H7 (cell line): ENCODE measurements at regions not wholly inside any gene's neighbourhood (a gene's known extent, or its start where the extent isn't known, plus 50 kb on each side); places are given as distances from the start of the nearest gene placed in this dataset.
"Not testable (repeated sequence)": the region's sequence is repeated elsewhere in the genome, so short reads cannot be mapped to it uniquely, and the experiment has no call there.

Source experiments
- DNase-seq: peaks from one replicate; pipeline ENCODE4 v3.0.0; 2012
- H3K27me3 ChIP-seq: 2 replicates; pipeline ENCODE4 v1.6.0; 2011; ENCODE audit warnings: mild to moderate bottlenecking, low read length; ENCODE audit not compliant: control insufficient read depth, insufficient read depth
- H3K36me3 ChIP-seq: replicated peaks from 2 replicates; pipeline ENCODE4 v1.5.1; 2011; ENCODE audit warnings: low read length; ENCODE audit not compliant: control insufficient read depth, insufficient read depth
- H3K4me3 ChIP-seq: 2 replicates; pipeline ENCODE4 v1.5.1; 2011; ENCODE audit warnings: low read depth, mild to moderate bottlenecking, control low read depth, low read length, moderate library complexity; ENCODE audit not compliant: insufficient read depth

DNA sequence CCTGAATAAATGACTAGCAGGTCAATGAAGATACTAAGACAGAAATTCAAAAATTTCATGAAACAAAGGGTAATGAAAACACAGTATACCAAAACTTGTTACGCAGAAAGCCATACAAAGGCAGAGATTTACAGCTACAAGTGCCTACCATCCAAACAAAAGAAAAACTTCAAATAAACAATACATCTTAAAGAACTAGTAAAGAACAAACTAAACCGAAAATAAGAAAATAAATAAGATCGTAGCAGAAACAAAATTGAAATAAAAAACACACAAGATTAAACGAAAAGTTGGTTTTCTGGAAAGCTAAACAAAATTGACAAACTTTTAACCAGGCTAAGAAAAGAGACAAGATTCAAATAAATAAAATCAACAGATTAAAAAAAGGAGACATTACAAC lies 51.5 kb downstream of the VPREB1 start:
- H3K36me3 ChIP-seq, DNase-seq, H3K27me3 ChIP-seq, H3K4me3 ChIP-seq: not testable (repeated sequence)

- not testable (repeated sequence) for H3K27me3 ChIP-seq, H3K36me3 ChIP-seq
- H3K4me3 ChIP-seq: peak overlapping the region; percentile 55
- DNase-seq: peak; percentile 38
Measured at GRCh38 chr22:22297159-22297793, 52.7 kb downstream of the VPREB1 start.

DNA sequence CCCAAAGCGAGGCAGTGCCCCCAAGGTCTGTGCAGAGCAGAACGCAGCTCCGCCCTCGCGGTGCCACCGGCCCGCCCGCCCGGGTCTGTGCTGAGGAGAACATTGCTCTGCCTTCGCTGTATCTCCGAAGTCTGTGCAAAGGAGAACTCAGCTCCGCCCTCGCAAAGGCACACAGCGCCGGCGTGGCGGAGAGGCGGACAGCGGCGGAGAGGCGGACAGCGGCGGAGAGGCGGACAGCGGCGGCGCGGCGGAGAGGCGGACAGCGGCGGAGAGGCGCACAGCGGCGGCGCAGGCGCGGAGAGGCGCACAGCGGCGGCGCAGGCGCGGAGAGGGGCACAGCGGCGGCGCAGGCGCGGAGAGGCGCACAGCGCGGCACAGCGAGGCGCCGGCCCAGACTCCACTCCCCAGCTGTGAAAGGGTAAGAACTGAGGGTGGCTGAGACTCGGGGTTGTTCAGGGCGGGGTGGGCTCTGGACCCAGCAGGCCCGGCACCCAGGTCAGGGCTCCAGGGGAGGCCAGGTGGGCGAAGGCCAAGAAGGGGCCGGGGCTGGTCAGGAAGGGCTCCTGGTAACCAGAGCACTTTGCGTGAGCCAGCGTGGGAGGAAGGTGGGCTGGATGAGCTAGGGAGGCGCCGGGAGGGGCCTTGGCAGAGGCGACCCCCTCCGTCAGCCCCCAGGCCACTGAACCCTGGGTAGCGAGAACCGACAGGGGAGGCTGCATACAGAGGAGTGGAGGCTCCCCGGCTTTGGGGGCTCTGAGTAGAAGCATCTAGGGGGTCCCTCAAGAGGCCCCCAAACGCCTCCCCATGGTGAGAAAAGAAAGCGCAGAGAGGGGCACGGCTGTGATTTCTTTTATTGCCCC lies 53.4 kb downstream of the VPREB1 start:
- not testable (repeated sequence) for H3K27me3 ChIP-seq, H3K36me3 ChIP-seq
- peak; percentile 27 for DNase-seq
- peak overlapping the region; percentile 55 for H3K4me3 ChIP-seq

- not testable (repeated sequence) for H3K27me3 ChIP-seq, H3K36me3 ChIP-seq, DNase-seq
Measured at GRCh38 chr22:22298654-22299009, 54.0 kb downstream of the VPREB1 start.

DNA sequence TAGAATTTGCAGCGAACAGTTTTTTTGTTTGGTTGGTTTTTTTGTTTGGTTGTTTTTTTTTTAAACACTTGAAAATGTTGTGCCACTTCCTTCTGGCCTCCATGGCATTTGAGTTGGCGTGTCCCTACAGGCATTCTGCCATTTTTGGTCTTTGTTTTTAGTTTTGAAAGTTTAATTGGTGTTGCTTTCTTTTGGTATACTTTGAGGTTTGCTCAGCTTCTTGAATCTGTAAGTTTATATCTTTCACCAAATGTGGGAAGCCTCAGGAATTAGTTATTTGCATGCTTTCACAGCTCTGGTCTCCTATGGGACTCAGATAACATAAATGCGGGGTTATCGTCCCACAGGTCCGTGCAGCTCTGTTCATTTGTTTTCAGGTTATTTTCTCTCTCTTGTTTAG lies 55.9 kb downstream of the VPREB1 start:
- not testable (repeated sequence) for H3K27me3 ChIP-seq, DNase-seq, H3K36me3 ChIP-seq

More at GRCh38 chr22:22298654-22299009, 54.0 kb downstream of the VPREB1 start:
- H3K4me3 ChIP-seq: peak overlapping the region; percentile 51

GRCh38 chr22:22300946-22301345 lies 56.4 kb downstream of the VPREB1 start:
- not testable (repeated sequence) for DNase-seq, H3K27me3 ChIP-seq, H3K36me3 ChIP-seq, H3K4me3 ChIP-seq

More for the DNA sequence above, 55.9 kb downstream of the VPREB1 start:
- H3K4me3 ChIP-seq: not testable (repeated sequence)

- H3K36me3 ChIP-seq: peaks cover 11% of the 10 kb centered on the region
- H3K27me3 ChIP-seq: peaks cover 13% of the 10 kb centered on the region
- DNase-seq: peak; percentile 62
- H3K4me3 ChIP-seq: no peak overlapping the region
Measured at GRCh38 chr22:22316589-22316988, 72.0 kb downstream of the VPREB1 start.

GRCh38 chr22:22318723-22319465 lies 74.3 kb downstream of the VPREB1 start:
- Histone ChIP-seq H3K4me3 (no peak overlapping the region), H3K36me3 (peaks cover 11% of the 10 kb centered on the region), H3K27me3 (peaks cover 24% of the 10 kb centered on the region)
- DNase-seq: no peak

DNA sequence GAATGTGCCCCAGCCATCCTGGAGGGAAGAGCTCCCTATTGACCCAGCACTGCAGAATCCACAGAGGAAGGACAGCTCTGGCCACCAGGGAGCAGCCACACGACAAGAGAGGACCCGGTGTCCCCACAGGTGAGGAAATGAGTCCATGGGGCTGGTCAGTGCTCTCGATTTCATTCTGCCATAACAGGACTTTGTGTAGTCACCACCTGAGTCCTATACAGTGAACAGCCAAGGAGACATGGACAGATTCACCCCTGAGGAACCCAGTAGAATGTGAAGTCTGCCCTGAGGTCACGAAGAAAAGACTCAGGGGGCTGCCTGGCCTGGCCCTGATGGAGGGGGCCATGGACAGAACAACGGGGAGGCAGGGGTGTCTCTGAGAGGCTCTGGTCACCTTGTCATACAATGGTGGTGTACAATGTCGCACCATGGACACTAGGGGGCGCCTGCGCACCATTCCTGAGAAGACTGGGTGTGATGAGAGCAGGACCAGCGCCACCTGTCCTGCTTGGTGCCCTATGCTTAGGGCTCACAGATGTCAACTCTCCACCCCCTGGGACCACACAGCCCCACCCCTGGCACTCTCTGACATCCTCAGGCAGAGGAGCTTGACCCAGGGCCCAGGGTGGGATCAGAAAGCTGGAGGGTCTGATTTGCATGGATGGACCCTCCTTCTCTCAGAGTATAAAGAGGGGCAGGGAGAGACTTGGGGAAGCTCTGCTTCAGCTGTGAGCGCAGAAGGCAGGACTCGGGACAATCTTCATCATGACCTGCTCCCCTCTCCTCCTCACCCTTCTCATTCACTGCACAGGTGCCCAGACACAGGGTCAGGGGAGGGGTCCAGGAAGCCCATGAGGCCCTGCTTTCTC lies 77.4 kb downstream of the VPREB1 start:
- H3K4me3 ChIP-seq: not testable (repeated sequence)
- peak; percentile 78 for DNase-seq
- H3K27me3 ChIP-seq: peaks cover 51% of the 10 kb centered on the region
- peaks cover 11% of the 10 kb centered on the region for H3K36me3 ChIP-seq

DNA sequence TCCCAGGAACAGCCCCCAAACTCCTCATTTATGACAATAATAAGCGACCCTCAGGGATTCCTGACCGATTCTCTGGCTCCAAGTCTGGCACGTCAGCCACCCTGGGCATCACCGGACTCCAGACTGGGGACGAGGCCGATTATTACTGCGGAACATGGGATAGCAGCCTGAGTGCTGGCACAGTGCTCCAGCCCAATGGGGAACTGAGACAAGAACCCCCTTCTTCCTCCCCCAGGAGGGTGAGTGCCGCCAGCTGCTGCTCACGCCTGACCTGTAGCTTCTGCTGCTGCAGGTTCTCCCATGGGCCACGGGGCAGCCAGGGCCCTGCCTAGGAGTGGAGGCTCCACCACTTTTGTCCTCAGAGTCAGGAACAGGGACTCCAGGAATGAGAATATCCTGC lies 78.2 kb downstream of the VPREB1 start:
- no peak for DNase-seq
- Histone ChIP-seq H3K27me3 (peaks cover 51% of the 10 kb centered on the region), H3K36me3 (peaks cover 11% of the 10 kb centered on the region), H3K4me3 (no peak overlapping the region)

GRCh38 chr22:22327723-22328122 lies 83.1 kb downstream of the VPREB1 start:
- Histone ChIP-seq H3K4me3 (no peak overlapping the region), H3K27me3 (peaks cover 97% of the 10 kb centered on the region), H3K36me3 (no peaks in the 10 kb centered on the region)
- DNase-seq: no peak

DNA sequence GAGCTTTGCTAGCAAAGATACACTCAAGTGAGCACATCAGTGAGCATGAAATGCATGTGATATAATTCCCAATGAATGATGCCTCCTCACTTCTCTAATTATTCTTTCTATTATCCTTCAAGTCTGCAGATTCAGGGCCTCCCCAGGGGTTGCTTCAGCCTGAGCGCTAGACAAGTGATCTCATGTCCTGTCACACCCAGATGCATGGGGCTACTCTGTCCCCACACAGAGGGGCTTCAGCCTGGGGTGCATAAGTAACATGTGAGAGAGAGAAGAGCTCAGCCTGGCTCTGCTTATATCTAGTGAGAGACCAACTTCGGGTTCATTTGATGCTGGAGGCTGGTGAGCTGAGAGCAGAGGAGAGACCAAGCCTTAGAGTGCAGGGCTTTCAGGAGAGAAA lies 85.2 kb downstream of the VPREB1 start:
- peaks cover 98% of the 10 kb centered on the region for H3K27me3 ChIP-seq
- no peaks in the 10 kb centered on the region for H3K36me3 ChIP-seq
- H3K4me3 ChIP-seq: no peak overlapping the region
- DNase-seq: no peak

DNA sequence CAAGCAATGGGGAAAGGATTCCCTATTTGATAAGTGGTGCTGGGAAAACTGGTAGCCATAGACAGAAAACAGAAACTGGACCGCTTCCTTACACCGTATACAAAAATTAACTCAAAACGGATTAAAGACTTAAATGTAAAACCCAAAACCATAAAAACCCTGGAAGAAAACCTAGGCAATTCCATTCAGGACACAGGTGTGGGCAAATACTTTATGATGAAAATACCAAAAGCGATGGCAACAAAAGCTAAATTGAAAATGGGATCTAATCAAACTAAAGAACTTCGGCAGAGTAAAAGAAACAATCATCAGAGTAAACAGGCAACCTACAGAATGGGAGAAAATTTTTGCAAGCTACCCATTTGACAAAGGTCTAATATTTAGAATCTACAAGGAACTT lies 91.1 kb downstream of the VPREB1 start:
- H3K4me3 ChIP-seq, H3K36me3 ChIP-seq, DNase-seq: not testable (repeated sequence)
- peaks cover 95% of the 10 kb centered on the region for H3K27me3 ChIP-seq

- H3K4me3 ChIP-seq, H3K36me3 ChIP-seq, DNase-seq: not testable (repeated sequence)
- peaks cover 95% of the 10 kb centered on the region for H3K27me3 ChIP-seq
Measured at GRCh38 chr22:22336333-22336732, 91.7 kb downstream of the VPREB1 start.
